ENCODE measurements at regions not wholly inside any gene's neighbourhood (a gene's known extent, or its start where the extent isn't known, plus 50 kb on each side); places are given as distances from the start of the nearest gene placed in this dataset.

DNA sequence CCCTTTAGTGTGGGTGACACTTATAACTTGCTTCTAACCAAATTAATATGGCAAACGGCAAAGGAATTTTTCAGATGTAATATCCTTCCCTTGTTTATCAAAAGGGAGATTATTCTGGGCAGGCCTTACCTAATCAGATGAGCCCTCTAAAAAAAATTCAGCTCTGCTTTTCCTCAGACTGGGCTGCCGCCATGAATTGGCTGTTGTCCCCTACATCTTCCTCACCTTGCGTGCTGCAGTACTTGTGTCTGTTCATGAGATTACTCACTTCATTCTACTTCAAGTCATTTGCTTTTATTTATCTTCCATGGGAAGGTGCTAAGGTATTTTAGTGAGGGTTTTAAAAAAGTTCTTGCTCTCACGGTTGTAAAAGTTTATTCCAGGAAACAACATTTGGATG lies 705.5 kb downstream of the KCNT2 start:
- H3K27me3 Mint-ChIP-seq (ENCODE audit: low read depth, poor library complexity), result no peaks in the 10 kb centered on the region
- TF ChIP-seq, protein P1, sequence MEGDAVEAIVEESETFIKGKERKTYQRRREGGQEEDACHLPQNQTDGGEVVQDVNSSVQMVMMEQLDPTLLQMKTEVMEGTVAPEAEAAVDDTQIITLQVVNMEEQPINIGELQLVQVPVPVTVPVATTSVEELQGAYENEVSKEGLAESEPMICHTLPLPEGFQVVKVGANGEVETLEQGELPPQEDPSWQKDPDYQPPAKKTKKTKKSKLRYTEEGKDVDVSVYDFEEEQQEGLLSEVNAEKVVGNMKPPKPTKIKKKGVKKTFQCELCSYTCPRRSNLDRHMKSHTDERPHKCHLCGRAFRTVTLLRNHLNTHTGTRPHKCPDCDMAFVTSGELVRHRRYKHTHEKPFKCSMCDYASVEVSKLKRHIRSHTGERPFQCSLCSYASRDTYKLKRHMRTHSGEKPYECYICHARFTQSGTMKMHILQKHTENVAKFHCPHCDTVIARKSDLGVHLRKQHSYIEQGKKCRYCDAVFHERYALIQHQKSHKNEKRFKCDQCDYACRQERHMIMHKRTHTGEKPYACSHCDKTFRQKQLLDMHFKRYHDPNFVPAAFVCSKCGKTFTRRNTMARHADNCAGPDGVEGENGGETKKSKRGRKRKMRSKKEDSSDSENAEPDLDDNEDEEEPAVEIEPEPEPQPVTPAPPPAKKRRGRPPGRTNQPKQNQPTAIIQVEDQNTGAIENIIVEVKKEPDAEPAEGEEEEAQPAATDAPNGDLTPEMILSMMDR (IDR thresholded peaks at IDR 0.05), result no peak
- no peak for DNase-seq
- H3K4me1 Mint-ChIP-seq, result no peaks in the 10 kb centered on the region
- no peaks in the 10 kb centered on the region for H3K9me3 Mint-ChIP-seq
- no peaks in the 10 kb centered on the region for H3K36me3 Mint-ChIP-seq (ENCODE audit: low read depth)
- no peak overlapping the region for H3K27ac Mint-ChIP-seq
- H3K4me3 Mint-ChIP-seq, result no peak overlapping the region

GRCh38 chr1:195899762-195900352 lies 708.4 kb downstream of the KCNT2 start:
- Mint-ChIP-seq H3K27ac (no peak overlapping the region), H3K4me3 (no peak overlapping the region), H3K4me1 (no peaks in the 10 kb centered on the region), H3K36me3 (ENCODE audit: low read depth) (no peaks in the 10 kb centered on the region), H3K27me3 (ENCODE audit: low read depth, poor library complexity) (peaks cover 4% of the 10 kb centered on the region), H3K9me3 (no peaks in the 10 kb centered on the region)
- DNase-seq, result no peak
- TF ChIP-seq, protein P1 (IDR thresholded peaks at IDR 0.05), result no peak

- Mint-ChIP-seq H3K27me3 (ENCODE audit: low read depth, poor library complexity) (peaks cover 4% of the 10 kb centered on the region), H3K4me1 (no peaks in the 10 kb centered on the region), H3K36me3 (ENCODE audit: low read depth) (no peaks in the 10 kb centered on the region), H3K9me3 (no peaks in the 10 kb centered on the region), H3K27ac (no peak overlapping the region), H3K4me3 (no peak overlapping the region)
- DNase-seq, result no peak
- TF ChIP-seq, protein P1 (IDR thresholded peaks at IDR 0.05), result no peak
These were observed 709.3 kb downstream of the KCNT2 start for GRCh38 chr1:195898924-195899323.

GRCh38 chr1:195898373-195898772 lies 709.9 kb downstream of the KCNT2 start:
- DNase-seq, result no peak
- Mint-ChIP-seq H3K4me3 (no peak overlapping the region), H3K36me3 (ENCODE audit: low read depth) (no peaks in the 10 kb centered on the region), H3K27ac (no peak overlapping the region), H3K4me1 (no peaks in the 10 kb centered on the region), H3K27me3 (ENCODE audit: low read depth, poor library complexity) (peaks cover 4% of the 10 kb centered on the region), H3K9me3 (no peaks in the 10 kb centered on the region)
- TF ChIP-seq, protein P1 (IDR thresholded peaks at IDR 0.05), result no peak

DNA sequence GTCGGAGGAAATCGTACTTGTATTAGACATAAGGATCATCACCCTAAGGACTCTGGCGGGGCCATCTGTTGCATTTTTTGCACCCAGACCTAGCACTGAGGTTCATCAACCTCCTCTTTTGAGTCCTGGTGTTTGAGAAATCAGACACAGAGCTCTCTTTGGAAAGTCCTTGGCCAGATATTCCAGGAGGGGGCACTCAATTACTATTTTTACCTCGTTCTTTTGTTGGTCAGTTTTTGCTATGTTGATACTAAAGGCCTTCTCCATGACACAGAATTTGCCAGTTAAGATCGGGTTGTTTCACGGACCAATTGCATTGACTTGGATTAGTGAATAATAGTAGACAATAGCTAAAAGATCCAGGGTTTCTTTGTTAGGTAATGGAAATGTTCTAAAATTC lies 711.2 kb downstream of the KCNT2 start:
- Mint-ChIP-seq H3K4me1 (no peaks in the 10 kb centered on the region), H3K9me3 (no peaks in the 10 kb centered on the region), H3K27ac (no peak overlapping the region), H3K4me3 (no peak overlapping the region), H3K36me3 (ENCODE audit: low read depth) (no peaks in the 10 kb centered on the region), H3K27me3 (ENCODE audit: low read depth, poor library complexity) (peaks cover 4% of the 10 kb centered on the region)
- TF ChIP-seq, protein P1 (IDR thresholded peaks at IDR 0.05), result no peak
- DNase-seq, result no peak

- no peaks in the 10 kb centered on the region for H3K36me3 Mint-ChIP-seq (ENCODE audit: low read depth)
- no peaks in the 10 kb centered on the region for H3K9me3 Mint-ChIP-seq
- peaks cover 4% of the 10 kb centered on the region for H3K27me3 Mint-ChIP-seq (ENCODE audit: low read depth, poor library complexity)
- H3K4me1 Mint-ChIP-seq, result no peaks in the 10 kb centered on the region
- TF ChIP-seq, protein P1 (IDR thresholded peaks at IDR 0.05), result no peak
- no peak overlapping the region for H3K4me3 Mint-ChIP-seq
- H3K27ac Mint-ChIP-seq, result no peak overlapping the region
- DNase-seq, result no peak
These were observed 713.8 kb downstream of the KCNT2 start for GRCh38 chr1:195894411-195894810.
